Right cardiac atrium (tissue), 5 donors: ENCODE measurements at regions not wholly inside any gene's neighbourhood (a gene's known extent, or its start where the extent isn't known, plus 50 kb on each side); places are given as distances from the start of the nearest gene placed in this dataset.
"Not testable (repeated sequence)": the region's sequence is repeated elsewhere in the genome, so short reads cannot be mapped to it uniquely, and the experiment has no call there.

Source experiments
- ATAC-seq, 2 donors: fragments of 200-7000 bp; cut with Tn5 transposase; one replicate each; pipeline versions ENCODE4 v1.8.0 to v1.9.1; 2020; ENCODE audit warnings: moderate library complexity in 2 of 2, mild to moderate bottlenecking in 1 of 2
- DNase-seq, 3 donors: peaks; one replicate each; pipeline ENCODE4 v3.0.0-alpha.2; 2020
- H3K27ac ChIP-seq: one replicate; pipeline ENCODE4 v1.5.1; 2013; ENCODE audit warnings: mild to moderate bottlenecking, low read length, control low read depth, moderate library complexity
- H3K27me3 ChIP-seq: one replicate; pipeline ENCODE4 v1.6.1; 2013; ENCODE audit not compliant: control insufficient read depth, insufficient read depth
- H3K4me1 ChIP-seq: one replicate; pipeline ENCODE4 v1.6.1; 2013; ENCODE audit warnings: low read length; ENCODE audit not compliant: control insufficient read depth, insufficient read depth
- H3K4me3 ChIP-seq: one replicate; pipeline ENCODE4 v1.5.1; 2013; ENCODE audit warnings: low read length, control low read depth
- H3K9me3 ChIP-seq: one replicate; pipeline ENCODE4 v1.6.1; 2013; ENCODE audit warnings: low read length; ENCODE audit not compliant: control insufficient read depth
- WGBS: extraction: QIAGEN DNeasy Blood & Tissue Kit; methylation state at CpG from one replicate; pipeline ENCODE4 v1.1.7; 2013; 5-methylcytosine and 5-hydroxymethylcytosine counted together
- intact Hi-C, 4 donors: fragments of 100-400 bp; cut with DNase I; formaldehyde crosslinking; loops; one replicate each; pipeline versions ENCODE4 v1.11.0 to v1.14.0; 2022 to 2023
- donor health status: healthy with polysubstance abuse.
- donor health status: DM: no; HTN: yes; CAD: no.
- donor health status: DM: no; HTN: no; CAD: no.
- donor health status: DM: no; HTN: yes; CAD: no; lungs with severe emphysema.
- donor health status: DM: yes; HTN: yes; CAD: no.

DNA sequence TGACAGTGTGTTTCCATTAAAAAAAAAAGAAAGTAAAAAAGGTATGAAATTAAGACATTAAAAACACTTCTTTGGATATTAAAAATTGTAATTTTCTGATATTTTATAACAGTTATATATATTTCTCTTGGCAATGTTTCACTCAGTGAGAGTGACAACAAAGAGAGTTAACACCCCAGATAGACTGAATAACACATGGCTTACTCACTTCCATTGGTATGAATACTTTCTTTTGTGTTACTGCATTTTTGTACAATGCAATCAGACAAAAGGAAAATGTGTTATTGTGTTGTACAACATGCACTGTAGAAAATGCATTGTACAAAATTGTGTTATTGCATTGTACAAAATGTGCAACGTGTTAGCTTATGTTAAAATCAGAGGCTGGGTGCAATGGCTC lies 676.6 kb upstream of the AMELY start:
- DNase-seq, ATAC-seq, H3K27ac ChIP-seq, H3K27me3 ChIP-seq, H3K9me3 ChIP-seq, H3K4me3 ChIP-seq, H3K4me1 ChIP-seq, intact Hi-C loops: not testable (repeated sequence)
- WGBS: 78% methylated on average over 1 of the region's 1 CpG

DNA sequence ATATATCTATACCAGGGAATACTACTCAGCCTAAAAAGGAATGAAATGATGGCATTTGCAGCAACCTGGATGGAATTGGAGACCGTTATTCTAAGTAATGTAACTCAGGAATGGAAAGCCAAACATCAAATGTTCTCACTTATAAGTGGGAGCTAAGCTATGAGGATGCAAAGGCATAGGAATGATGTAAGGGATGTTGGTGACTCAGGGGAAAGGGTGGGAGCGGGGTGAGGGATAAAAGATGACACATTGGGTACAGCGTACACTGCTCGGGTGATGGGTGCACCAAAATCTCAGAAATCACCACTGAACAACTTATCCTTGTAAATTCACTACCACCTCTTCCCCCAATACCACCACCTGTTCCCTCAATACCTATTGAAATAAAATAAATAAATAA lies 651.0 kb upstream of the AMELY start:
- ATAC-seq (no peak), DNase-seq (no peak)
- H3K27ac ChIP-seq: no peak overlapping the region
- H3K4me1 ChIP-seq: no peaks in the 10 kb centered on the region
- WGBS: 93% methylated on average over 4 of the region's 4 CpGs
- H3K4me3 ChIP-seq: no peak overlapping the region
- intact Hi-C loops: no loop called here
- H3K9me3 ChIP-seq: no peaks in the 10 kb centered on the region
- H3K27me3 ChIP-seq: no peaks in the 10 kb centered on the region

DNA sequence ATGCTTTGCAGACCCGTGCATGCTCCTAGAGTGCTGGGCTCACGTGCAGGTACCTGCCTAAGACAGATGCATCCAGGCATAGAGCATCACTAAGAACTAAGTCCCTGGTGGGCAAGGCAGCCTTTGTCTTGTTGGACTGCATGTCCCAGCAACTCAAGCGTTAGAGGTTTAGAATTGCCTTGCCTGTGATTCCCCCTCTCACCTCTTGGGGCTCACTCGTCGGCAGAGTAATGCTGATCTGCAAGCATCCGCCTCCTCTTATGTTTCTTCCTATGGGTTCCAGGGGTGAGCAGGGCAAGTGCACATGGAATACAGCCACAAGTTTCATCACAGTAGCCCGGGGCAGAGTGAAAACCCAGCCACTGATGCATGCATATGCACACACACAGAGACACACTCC lies 646.1 kb upstream of the AMELY start:
- intact Hi-C loops: no loop called here
- Histone ChIP-seq H3K27ac (no peak overlapping the region), H3K4me1 (no peaks in the 10 kb centered on the region), H3K27me3 (no peaks in the 10 kb centered on the region), H3K9me3 (no peaks in the 10 kb centered on the region), H3K4me3 (no peak overlapping the region)
- ATAC-seq (no peak), DNase-seq (no peak)
- 49% methylated on average over 7 of the region's 7 CpGs for WGBS

DNA sequence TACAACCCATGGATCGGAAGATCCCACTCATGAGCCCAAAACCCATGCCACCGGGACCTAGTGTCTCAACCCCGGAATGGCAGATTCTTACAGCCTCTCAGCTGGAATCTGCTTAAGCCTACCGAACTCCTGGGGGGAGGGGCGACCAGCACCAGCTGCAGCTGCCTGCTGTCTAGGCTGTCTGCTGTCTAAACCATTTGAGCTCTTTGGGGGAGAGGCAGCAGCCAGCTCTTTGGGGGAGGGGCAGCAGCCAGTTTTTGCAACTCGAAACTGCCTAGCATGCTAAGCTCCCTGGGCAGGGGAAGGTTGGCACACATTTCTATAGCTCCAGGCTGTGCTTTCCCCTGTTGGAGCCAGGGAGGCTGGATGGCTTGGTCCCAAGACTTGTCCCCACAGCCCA lies 643.5 kb upstream of the AMELY start:
- H3K27me3 ChIP-seq: no peaks in the 10 kb centered on the region
- H3K4me3 ChIP-seq: no peak overlapping the region
- H3K27ac ChIP-seq: no peak overlapping the region
- ATAC-seq (no peak), DNase-seq (no peak)
- H3K9me3 ChIP-seq: no peaks in the 10 kb centered on the region
- intact Hi-C loops: no loop called here
- 77% methylated on average over 6 of the region's 6 CpGs for WGBS
- H3K4me1 ChIP-seq: no peaks in the 10 kb centered on the region

DNA sequence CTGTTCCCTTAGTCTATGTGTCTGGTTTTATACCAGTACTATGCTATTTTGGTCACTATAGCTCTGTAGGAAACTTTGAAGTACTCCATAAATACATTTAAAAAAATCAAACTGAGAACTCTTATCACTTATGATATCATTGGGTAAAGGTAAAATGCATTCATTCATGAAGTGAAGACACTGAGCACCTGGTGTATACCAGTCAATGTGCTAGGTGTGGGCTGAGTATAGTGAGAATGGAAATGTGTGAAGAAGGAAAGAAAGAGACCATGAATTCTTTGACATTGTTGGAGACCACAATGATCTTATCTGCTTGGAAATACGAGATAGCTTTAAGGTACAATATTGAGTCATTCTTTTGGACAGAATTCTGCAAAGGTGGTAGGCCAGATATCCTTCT lies 633.5 kb upstream of the AMELY start:
- DNase-seq (no peak), ATAC-seq (no peak)
- no peak overlapping the region for H3K4me3 ChIP-seq
- H3K27ac ChIP-seq: no peak overlapping the region
- WGBS: 62% methylated on average over 1 of the region's 1 CpG
- no peaks in the 10 kb centered on the region for H3K27me3 ChIP-seq
- intact Hi-C loops: no loop called here
- H3K9me3 ChIP-seq: no peaks in the 10 kb centered on the region
- H3K4me1 ChIP-seq: no peaks in the 10 kb centered on the region

DNA sequence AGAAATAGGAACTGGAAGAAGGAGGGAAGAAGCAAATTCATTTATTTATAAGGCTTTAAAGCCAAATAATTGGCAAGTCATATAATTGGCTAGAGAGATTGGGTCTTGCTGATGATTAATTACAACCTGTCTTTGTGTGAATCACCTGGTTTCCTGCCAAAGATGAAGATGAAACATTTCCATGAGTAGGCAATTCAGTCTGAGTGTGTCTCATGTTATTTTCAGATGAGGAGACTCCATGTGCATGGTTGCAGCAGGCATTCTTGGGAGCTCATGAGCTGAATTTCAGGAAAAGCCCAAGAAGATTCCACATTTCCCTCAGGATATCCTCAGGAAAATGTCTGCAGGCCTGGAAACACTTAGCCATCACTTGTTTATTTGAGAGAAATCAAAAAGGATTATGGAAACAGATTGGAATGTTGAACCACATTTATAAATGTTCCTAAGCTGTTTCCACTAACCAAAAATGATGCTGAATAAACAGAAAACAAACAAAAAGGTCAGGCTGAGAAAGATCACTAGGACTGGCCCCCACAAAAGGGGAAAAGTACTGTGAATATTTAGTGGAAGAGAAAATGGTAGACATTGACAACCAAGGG lies 632.7 kb upstream of the AMELY start:
- no peak overlapping the region for H3K4me3 ChIP-seq
- DNase-seq: no peak
- intact Hi-C loops: no loop called here
- H3K27ac ChIP-seq: no peak overlapping the region
- no peaks in the 10 kb centered on the region for H3K4me1 ChIP-seq
- no peak for ATAC-seq
- H3K27me3 ChIP-seq: no peaks in the 10 kb centered on the region
- no peaks in the 10 kb centered on the region for H3K9me3 ChIP-seq

DNA sequence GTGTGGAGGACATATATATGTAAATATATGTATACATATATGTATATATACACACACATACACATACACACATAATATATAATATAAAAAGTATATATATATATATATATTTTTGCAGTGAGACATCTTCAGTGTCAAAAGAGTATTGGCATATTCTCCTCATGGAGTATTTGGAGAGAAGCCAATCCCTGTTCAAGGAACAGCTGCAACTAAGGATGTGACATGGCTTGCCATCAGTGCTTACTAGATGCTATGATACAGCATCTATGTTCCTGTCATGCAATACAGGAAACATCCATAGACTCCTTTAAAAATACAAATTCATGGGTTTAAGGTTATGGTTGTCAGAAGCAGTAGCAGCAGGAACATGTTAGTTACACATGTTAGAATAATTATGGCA lies 632.0 kb upstream of the AMELY start:
- Histone ChIP-seq H3K27ac (no peak overlapping the region), H3K27me3 (no peaks in the 10 kb centered on the region), H3K9me3 (no peaks in the 10 kb centered on the region), H3K4me1 (no peaks in the 10 kb centered on the region), H3K4me3 (no peak overlapping the region)
- intact Hi-C loops: no loop called here
- ATAC-seq: no peak
- no peak for DNase-seq

DNA sequence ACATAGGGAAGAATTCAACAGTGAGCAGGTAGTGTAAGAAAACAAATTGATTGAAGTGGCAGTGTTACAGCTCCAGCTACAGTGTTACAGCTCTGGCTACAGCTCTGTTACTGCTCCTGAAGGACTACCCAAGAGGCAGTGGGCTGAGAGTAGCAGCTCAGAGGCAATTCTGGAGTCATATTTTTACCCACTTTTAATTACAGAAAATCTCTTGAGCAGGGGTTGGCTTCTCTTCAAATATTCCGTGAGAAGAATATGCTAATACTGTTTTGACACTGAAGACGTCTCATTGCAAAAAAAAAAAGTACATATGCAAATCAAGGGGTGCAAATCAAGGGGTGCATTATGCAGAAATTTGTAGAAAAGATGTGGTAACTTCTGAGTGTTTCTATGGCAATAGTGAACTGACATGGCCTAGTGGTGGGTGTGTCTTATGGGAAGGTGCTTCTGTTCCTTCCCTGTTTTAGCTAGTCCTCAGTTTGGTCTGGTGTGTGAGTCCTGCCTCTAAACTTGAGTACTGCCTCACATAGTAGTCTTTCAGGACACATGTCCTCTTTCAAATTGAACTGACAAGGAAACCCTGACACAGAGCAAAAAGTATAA lies 630.8 kb upstream of the AMELY start:
- WGBS: 72% methylated on average over 2 of the region's 2 CpGs
- no peaks in the 10 kb centered on the region for H3K27me3 ChIP-seq
- no peak for DNase-seq
- no peak overlapping the region for H3K4me3 ChIP-seq
- H3K4me1 ChIP-seq: no peaks in the 10 kb centered on the region
- no peak overlapping the region for H3K27ac ChIP-seq
- intact Hi-C loops: no loop called here
- ATAC-seq: no peak
- H3K9me3 ChIP-seq: no peaks in the 10 kb centered on the region

DNA sequence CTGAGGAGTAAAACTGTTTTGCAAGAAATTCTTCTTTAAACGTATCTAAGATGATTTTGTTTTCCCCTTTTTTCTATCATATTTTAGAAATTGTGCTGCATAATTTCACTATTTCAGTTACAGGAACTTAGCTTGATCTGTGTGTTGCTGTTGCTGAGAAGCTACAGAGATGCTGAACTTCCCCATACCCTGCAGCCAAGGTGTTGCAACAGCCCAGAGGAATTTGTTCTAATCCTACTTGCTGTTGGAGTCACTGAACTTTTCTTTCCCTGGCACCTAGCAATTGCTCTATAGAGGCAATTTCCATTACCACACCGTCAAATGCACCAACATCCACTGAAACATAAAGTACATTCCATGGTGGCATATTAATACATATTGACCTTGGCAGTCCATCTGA lies 617.8 kb upstream of the AMELY start:
- 59% methylated on average over 2 of the region's 2 CpGs for WGBS
- Histone ChIP-seq H3K9me3 (no peaks in the 10 kb centered on the region), H3K27me3 (no peaks in the 10 kb centered on the region), H3K4me1 (no peaks in the 10 kb centered on the region), H3K27ac (no peak overlapping the region), H3K4me3 (no peak overlapping the region)
- ATAC-seq (no peak), DNase-seq (no peak)
- intact Hi-C loops: no loop called here

DNA sequence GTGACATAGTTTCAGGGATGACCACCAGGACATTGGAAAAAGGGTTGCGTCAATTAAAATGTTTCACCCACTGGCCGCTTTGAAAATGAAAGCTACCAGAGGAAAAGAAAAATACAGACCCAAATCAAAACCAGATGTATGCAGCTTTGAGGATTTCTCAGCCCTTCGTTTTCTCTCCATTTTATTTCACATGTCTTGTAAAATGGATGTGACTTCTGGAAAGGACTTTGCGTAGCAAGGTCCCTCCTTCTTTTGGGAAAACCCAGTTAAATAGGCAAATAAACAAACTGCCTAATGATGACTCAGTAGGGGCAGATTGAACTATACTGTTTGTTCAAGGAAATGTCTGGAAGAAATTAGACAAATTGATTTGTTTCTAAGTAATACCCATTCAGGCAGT lies 616.0 kb upstream of the AMELY start:
- H3K4me3 ChIP-seq, H3K9me3 ChIP-seq, H3K27me3 ChIP-seq, DNase-seq, intact Hi-C loops, H3K4me1 ChIP-seq, ATAC-seq, H3K27ac ChIP-seq: not testable (repeated sequence)
- 84% methylated on average over 4 of the region's 4 CpGs for WGBS

DNA sequence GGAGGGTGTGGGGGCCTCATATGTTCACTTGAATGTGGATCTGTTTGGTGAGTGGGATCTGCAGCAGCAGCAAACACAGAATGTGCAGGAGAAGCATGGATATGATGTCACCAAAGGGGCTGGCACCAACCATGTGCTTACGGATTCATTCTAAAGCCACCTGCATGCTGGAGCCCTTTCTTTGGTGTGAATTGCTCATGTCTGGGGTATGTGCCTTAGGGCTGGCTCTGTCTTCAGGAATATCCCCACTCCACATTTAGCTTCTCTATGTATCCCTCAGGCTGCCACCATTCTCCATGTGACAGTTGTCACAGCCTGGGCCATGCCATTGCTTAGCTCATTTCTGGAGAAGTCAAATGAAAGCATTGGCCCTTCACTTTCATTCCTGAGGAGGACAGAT lies 606.8 kb upstream of the AMELY start:
- no peak for ATAC-seq
- Histone ChIP-seq H3K27me3 (no peaks in the 10 kb centered on the region), H3K4me3 (no peak overlapping the region), H3K27ac (no peak overlapping the region), H3K9me3 (no peaks in the 10 kb centered on the region), H3K4me1 (no peaks in the 10 kb centered on the region)
- intact Hi-C loops: no loop called here
- DNase-seq: no peak
- WGBS: 90% methylated on average over 1 of the region's 1 CpG

DNA sequence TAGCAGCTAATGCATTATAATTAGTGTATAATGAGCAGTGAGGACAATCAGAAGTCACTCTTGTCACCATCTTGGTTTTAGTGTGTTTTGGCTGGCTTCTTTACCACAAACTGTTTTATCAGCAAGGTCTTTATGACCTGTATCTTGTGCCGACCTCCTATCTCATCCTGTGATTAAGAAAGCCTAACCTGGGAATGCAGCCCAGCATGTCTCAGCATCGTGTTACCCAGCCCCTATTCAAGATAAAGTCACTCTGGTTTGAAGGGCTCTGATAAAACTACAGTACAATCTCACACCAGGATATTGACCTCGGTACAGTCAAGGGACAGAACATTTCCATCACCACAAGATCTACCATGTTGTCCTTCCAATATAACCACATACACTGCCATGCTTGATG lies 604.7 kb upstream of the AMELY start:
- Histone ChIP-seq H3K27me3 (no peaks in the 10 kb centered on the region), H3K4me3 (no peak overlapping the region), H3K27ac (no peak overlapping the region), H3K9me3 (no peaks in the 10 kb centered on the region), H3K4me1 (no peaks in the 10 kb centered on the region)
- intact Hi-C loops: no loop called here
- DNase-seq: no peak
- WGBS: 18% methylated on average over 3 of the region's 3 CpGs
- ATAC-seq: peak in 1 of 2 donors; percentile 52
